SU-DHL-6 (cell line): ENCODE measurements at regions not wholly inside any gene's neighbourhood (a gene's known extent, or its start where the extent isn't known, plus 50 kb on each side); places are given as distances from the start of the nearest gene placed in this dataset.

Experiments
- CTCF ChIP-seq: fragments of 200-600 bp; sonication (generic); IDR thresholded peaks from one replicate; pipeline ENCODE4 v1.5.1; 2017; ENCODE audit warnings: antibody characterized with exemption, mild to moderate bottlenecking, low read length, moderate library complexity; ENCODE audit not compliant: insufficient read depth, poor library complexity, severe bottlenecking
- EZH2phosphoT487 ChIP-seq: fragments of 200-600 bp; sonication (generic), shearing (Covaris generic); conservative IDR thresholded peaks from 2 replicates; pipeline ENCODE4 v1.6.1; 2018; ENCODE audit warnings: mild to moderate bottlenecking, antibody characterized with exemption, low read length, moderate library complexity, mixed read lengths

GRCh38 chr2:234694244-234695013, 197.5 kb upstream of the ARL4C start:
- TF ChIP-seq CTCF (no peak), EZH2phosphoT487 (no peak)
